HEK293 (cell line): ENCODE measurements at regions not wholly inside any gene's neighbourhood (a gene's known extent, or its start where the extent isn't known, plus 50 kb on each side); places are given as distances from the start of the nearest gene placed in this dataset.
A peak's percentile ranks its signal among the peaks of the same experiment; 100 is the strongest.

ENCODE experiments used
- GLI2 ChIP-seq: fragments of 450-650 bp; formaldehyde crosslinking; IDR thresholded peaks from 2 replicates; pipeline ENCODE4; 2017; ENCODE audit warnings: missing biosample characterization, missing genetic modification characterization, low read depth, borderline replicate concordance
- MYNN ChIP-seq: fragments of 450-650 bp; formaldehyde crosslinking; IDR thresholded peaks from 2 replicates; pipeline ENCODE4 v1.5.1; 2016; ENCODE audit warnings: missing biosample characterization, missing genetic modification characterization, borderline replicate concordance
- PRDM1 ChIP-seq: fragments of 450-650 bp; formaldehyde crosslinking; IDR thresholded peaks from 2 replicates; pipeline ENCODE4; 2016; ENCODE audit warnings: missing biosample characterization, missing genetic modification characterization
- PRDM4 ChIP-seq: fragments of 450-650 bp; formaldehyde crosslinking; IDR thresholded peaks from 2 replicates; pipeline ENCODE4 v1.5.1; 2017; ENCODE audit warnings: missing biosample characterization, missing genetic modification characterization
- SETDB1 ChIP-seq: IDR thresholded peaks from one replicate; pipeline ENCODE4 v1.6.1; 2017; ENCODE audit warnings: mild to moderate bottlenecking, low read length, moderate library complexity, mixed read lengths; ENCODE audit not compliant: insufficient read length
- ZBTB11 ChIP-seq: fragments of 450-650 bp; formaldehyde crosslinking; conservative IDR thresholded peaks from 2 replicates; pipeline ENCODE4 v1.5.1; 2016; ENCODE audit warnings: low read depth, missing biosample characterization, missing genetic modification characterization
- ZBTB21 ChIP-seq: fragments of 450-650 bp; formaldehyde crosslinking; IDR thresholded peaks from 2 replicates; pipeline ENCODE4 v1.5.1; 2017; ENCODE audit warnings: missing biosample characterization, missing genetic modification characterization
- ZEB2 ChIP-seq: fragments of 450-650 bp; formaldehyde crosslinking; IDR thresholded peaks from 2 replicates; pipeline ENCODE4 v1.5.1; 2016; ENCODE audit warnings: missing biosample characterization, missing genetic modification characterization
- ZFHX2 ChIP-seq: fragments of 450-650 bp; formaldehyde crosslinking; conservative IDR thresholded peaks from 2 replicates; pipeline ENCODE4 v1.5.1; 2016; ENCODE audit warnings: missing biosample characterization, missing genetic modification characterization
- ZFP37 ChIP-seq: fragments of 450-650 bp; formaldehyde crosslinking; IDR thresholded peaks from 2 replicates; pipeline ENCODE4 v1.5.1; 2016; ENCODE audit warnings: missing biosample characterization, missing genetic modification characterization
- ZNF10 ChIP-seq: fragments of 450-650 bp; formaldehyde crosslinking; IDR thresholded peaks from 2 replicates; pipeline ENCODE4 v1.5.1; 2017; ENCODE audit warnings: missing biosample characterization, missing genetic modification characterization
- ZNF140 ChIP-seq: fragments of 450-650 bp; formaldehyde crosslinking; IDR thresholded peaks from 2 replicates; pipeline ENCODE4 v1.5.1; 2016; ENCODE audit warnings: missing biosample characterization, missing genetic modification characterization
- ZNF18 ChIP-seq: fragments of 450-650 bp; formaldehyde crosslinking; IDR thresholded peaks from 2 replicates; pipeline ENCODE4 v1.5.1; 2016; ENCODE audit warnings: missing biosample characterization, missing genetic modification characterization
- ZNF274 ChIP-seq, 2 experiments: fragments of 200-500 bp in 1 of 2; fragments of 450-650 bp in 1 of 2; sonication (Bioruptor generic) in 1 of 2; formaldehyde crosslinking in 1 of 2; IDR thresholded peaks; 2 replicates each; pipeline versions ENCODE4 v1.5.1 to v1.6.1; 2014 to 2016; ENCODE audit warnings: borderline replicate concordance in 1 of 2, inconsistent platforms in 1 of 2, low read length in 1 of 2, missing biosample characterization in 1 of 2, missing genetic modification characterization in 1 of 2
- ZNF280C ChIP-seq: fragments of 450-650 bp; formaldehyde crosslinking; IDR thresholded peaks from 2 replicates; pipeline ENCODE4 v1.5.1; 2016; ENCODE audit warnings: missing biosample characterization, missing genetic modification characterization
- ZNF311 ChIP-seq: fragments of 450-650 bp; formaldehyde crosslinking; IDR thresholded peaks from 2 replicates; pipeline ENCODE4 v1.5.1; 2017; ENCODE audit warnings: missing biosample characterization, missing genetic modification characterization, borderline replicate concordance
- ZNF449 ChIP-seq: fragments of 450-650 bp; formaldehyde crosslinking; IDR thresholded peaks from 2 replicates; pipeline ENCODE4 v1.5.1; 2017; ENCODE audit warnings: missing biosample characterization, mild to moderate bottlenecking, missing genetic modification characterization, moderate library complexity
- ZNF558 ChIP-seq: fragments of 450-650 bp; formaldehyde crosslinking; IDR thresholded peaks from 2 replicates; pipeline ENCODE4 v1.5.1; 2016; ENCODE audit warnings: missing biosample characterization, missing genetic modification characterization
- ZNF692 ChIP-seq: fragments of 450-650 bp; formaldehyde crosslinking; IDR thresholded peaks from 2 replicates; pipeline ENCODE4 v1.5.1; 2016; ENCODE audit warnings: missing biosample characterization, missing genetic modification characterization
- ZNF704 ChIP-seq: fragments of 450-650 bp; formaldehyde crosslinking; IDR thresholded peaks from 2 replicates; pipeline ENCODE4 v1.5.1; 2016; ENCODE audit warnings: missing biosample characterization, missing genetic modification characterization
- ZNF707 ChIP-seq: fragments of 450-650 bp; formaldehyde crosslinking; IDR thresholded peaks from 2 replicates; pipeline ENCODE4 v1.5.1; 2016; ENCODE audit warnings: missing biosample characterization, missing genetic modification characterization
- ZNF777 ChIP-seq: fragments of 450-650 bp; formaldehyde crosslinking; IDR thresholded peaks from 2 replicates; pipeline ENCODE4 v1.5.1; 2017; ENCODE audit warnings: missing biosample characterization, missing genetic modification characterization, borderline replicate concordance

GRCh38 chr1:29974316-29974724 lies 738.0 kb downstream of the PTPRU start (continued):
- TF ChIP-seq ZNF449 (tag by site-specific recombination) = no peak
- TF ChIP-seq ZFP37 (tag by site-specific recombination) = no peak
- 0 out of 2 replicates have a peak, but pooled peaks have one; percentile 35 for TF ChIP-seq ZNF558
- no peak for TF ChIP-seq SETDB1
- no peak for TF ChIP-seq ZBTB11 (tag by site-specific recombination)
- no peak for TF ChIP-seq PRDM4 (tag by site-specific recombination)
- TF ChIP-seq GLI2 (tag by site-specific recombination) = no peak
- TF ChIP-seq ZNF311 (tag by site-specific recombination) = no peak
- TF ChIP-seq ZNF140 (tag by site-specific recombination) = no peak
- 0 out of 2 replicates have a peak, but pooled peaks have one; percentile 16 for TF ChIP-seq ZNF692 (tag by site-specific recombination)
- no peak for TF ChIP-seq ZNF280C (tag by site-specific recombination)
- TF ChIP-seq ZEB2 = peak; percentile 53; the same call in 1 of the 2 replicates
- TF ChIP-seq ZNF274 (IDR thresholded peaks at IDR 0.05; ENCODE audit: low read length) = no peak
- TF ChIP-seq ZNF274 (tag by site-specific recombination; IDR thresholded peaks at IDR 0.05; ENCODE audit: borderline replicate concordance) = no peak
- TF ChIP-seq ZNF704 = no peak
- TF ChIP-seq ZNF707 (tag by site-specific recombination) = no peak
- TF ChIP-seq ZNF777 (tag by site-specific recombination) = no peak
- TF ChIP-seq MYNN (tag by site-specific recombination) = no peak
- TF ChIP-seq ZBTB21 (tag by site-specific recombination) = peak; percentile 40; the same call in 1 of the 2 replicates
- TF ChIP-seq ZNF18 (tag by site-specific recombination) = no peak
- no peak for TF ChIP-seq ZFHX2 (tag by site-specific recombination)
- TF ChIP-seq ZNF10 = no peak
- TF ChIP-seq PRDM1 (tag by site-specific recombination) = 0 out of 2 replicates have a peak, but pooled peaks have one; percentile 34
